Esophagus squamous epithelium (tissue), 4 donors: ENCODE measurements at regions not wholly inside any gene's neighbourhood (a gene's known extent, or its start where the extent isn't known, plus 50 kb on each side); places are given as distances from the start of the nearest gene placed in this dataset.

ENCODE experiments used
- POLR2A ChIP-seq, 4 donors: fragments of 450-650 bp; IDR thresholded peaks; one replicate each; pipeline ENCODE4 v1.6.1; 2017; ENCODE audit warnings: antibody characterized with exemption in 4 of 4, mild to moderate bottlenecking in 4 of 4, moderate library complexity in 3 of 4
- TF ChIP-seq, protein P1 (sequence below), 6 experiments: fragments of 450-650 bp in 4 of 6; fragments of 200-600 bp in 2 of 6; sonication (generic) in 2 of 6; IDR thresholded peaks; one replicate each; pipeline ENCODE4 v1.5.1; 2016 to 2019; ENCODE audit warnings: antibody characterized with exemption in 6 of 6, mild to moderate bottlenecking in 4 of 6, moderate library complexity in 4 of 6

- TF ChIP-seq POLR2A (IDR thresholded peaks at IDR 0.05): no peak
- TF ChIP-seq, protein P1, sequence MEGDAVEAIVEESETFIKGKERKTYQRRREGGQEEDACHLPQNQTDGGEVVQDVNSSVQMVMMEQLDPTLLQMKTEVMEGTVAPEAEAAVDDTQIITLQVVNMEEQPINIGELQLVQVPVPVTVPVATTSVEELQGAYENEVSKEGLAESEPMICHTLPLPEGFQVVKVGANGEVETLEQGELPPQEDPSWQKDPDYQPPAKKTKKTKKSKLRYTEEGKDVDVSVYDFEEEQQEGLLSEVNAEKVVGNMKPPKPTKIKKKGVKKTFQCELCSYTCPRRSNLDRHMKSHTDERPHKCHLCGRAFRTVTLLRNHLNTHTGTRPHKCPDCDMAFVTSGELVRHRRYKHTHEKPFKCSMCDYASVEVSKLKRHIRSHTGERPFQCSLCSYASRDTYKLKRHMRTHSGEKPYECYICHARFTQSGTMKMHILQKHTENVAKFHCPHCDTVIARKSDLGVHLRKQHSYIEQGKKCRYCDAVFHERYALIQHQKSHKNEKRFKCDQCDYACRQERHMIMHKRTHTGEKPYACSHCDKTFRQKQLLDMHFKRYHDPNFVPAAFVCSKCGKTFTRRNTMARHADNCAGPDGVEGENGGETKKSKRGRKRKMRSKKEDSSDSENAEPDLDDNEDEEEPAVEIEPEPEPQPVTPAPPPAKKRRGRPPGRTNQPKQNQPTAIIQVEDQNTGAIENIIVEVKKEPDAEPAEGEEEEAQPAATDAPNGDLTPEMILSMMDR (IDR thresholded peaks at IDR 0.05): no peak
Measured at GRCh38 chr3:72152551-72153476, 367.9 kb upstream of the PROK2 start.
